ENCODE measurements at regions not wholly inside any gene's neighbourhood (a gene's known extent, or its start where the extent isn't known, plus 50 kb on each side); places are given as distances from the start of the nearest gene placed in this dataset.

- TF ChIP-seq ARID4B (CRISPR knock-in tag; IDR thresholded peaks at IDR 0.05) (0 out of 2 replicates have a peak, but pooled peaks have one; percentile 64), ZNF583 (CRISPR knock-in tag; IDR thresholded peaks at IDR 0.05) (peak; percentile 31; the same call in 1 of the 2 replicates), KAT7 (CRISPR knock-in tag; IDR thresholded peaks at IDR 0.05; ENCODE audit: borderline replicate concordance) (no peak), ZNF644 (tag; IDR thresholded peaks at IDR 0.05; ENCODE audit: low read depth) (no peak), USF2 (CRISPR knock-in tag; IDR thresholded peaks at IDR 0.05) (no peak), BHLHE40 (IDR thresholded peaks at IDR 0.05; ENCODE audit: low read length) (peak; percentile 58), RBM25 (IDR thresholded peaks at IDR 0.05; ENCODE audit: low read depth, low read length, severe bottlenecking) (no peak), CAMTA2 (CRISPR knock-in tag; conservative IDR thresholded peaks at IDR 0.05) (no peak), GTF2E2 (tag; IDR thresholded peaks at IDR 0.05) (no peak), BCL6 (CRISPR knock-in tag; IDR thresholded peaks at IDR 0.05) (no peak), RREB1 (CRISPR knock-in tag; IDR thresholded peaks at IDR 0.05) (0 out of 2 replicates have a peak, but pooled peaks have one; percentile 25), CBX2 (IDR thresholded peaks at IDR 0.05; ENCODE audit: insufficient read depth, low read length, poor library complexity, severe bottlenecking) (no peak), PYGO2 (tag; IDR thresholded peaks at IDR 0.05) (no peak), SMARCA4 (IDR thresholded peaks at IDR 0.05) (peak; percentile 80), ZFP1 (CRISPR knock-in tag; IDR thresholded peaks at IDR 0.05) (no peak; the same call in 1 of the 2 replicates)
- TF ChIP-seq, protein P1, sequence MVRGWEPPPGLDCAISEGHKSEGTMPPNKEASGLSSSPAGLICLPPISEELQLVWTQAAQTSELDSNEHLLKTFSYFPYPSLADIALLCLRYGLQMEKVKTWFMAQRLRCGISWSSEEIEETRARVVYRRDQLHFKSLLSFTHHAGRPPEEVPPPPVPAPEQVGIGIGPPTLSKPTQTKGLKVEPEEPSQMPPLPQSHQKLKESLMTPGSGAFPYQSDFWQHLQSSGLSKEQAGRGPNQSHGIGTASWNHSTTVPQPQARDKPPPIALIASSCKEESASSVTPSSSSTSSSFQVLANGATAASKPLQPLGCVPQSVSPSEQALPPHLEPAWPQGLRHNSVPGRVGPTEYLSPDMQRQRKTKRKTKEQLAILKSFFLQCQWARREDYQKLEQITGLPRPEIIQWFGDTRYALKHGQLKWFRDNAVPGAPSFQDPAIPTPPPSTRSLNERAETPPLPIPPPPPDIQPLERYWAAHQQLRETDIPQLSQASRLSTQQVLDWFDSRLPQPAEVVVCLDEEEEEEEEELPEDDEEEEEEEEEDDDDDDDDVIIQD (CRISPR knock-in tag; IDR thresholded peaks at IDR 0.05), result no peak
Measured at GRCh38 chr22:19582033-19582693, 58.0 kb upstream of the CLDN5 start (continued).
